Cardiac muscle cell (in vitro differentiated cells and primary cell): ENCODE measurements at regions not wholly inside any gene's neighbourhood (a gene's known extent, or its start where the extent isn't known, plus 50 kb on each side); places are given as distances from the start of the nearest gene placed in this dataset.
"Not testable (repeated sequence)": the region's sequence is repeated elsewhere in the genome, so short reads cannot be mapped to it uniquely, and the experiment has no call there.

ENCODE experiments used
- DNase-seq, 2 donors: peaks; one replicate each; pipeline versions ENCODE4 v3.0.0 to v3.0.0-alpha.2; 2010 to 2017; ENCODE audit warnings: low read depth in 1 of 2, low spot score in 1 of 2
- H3K27ac ChIP-seq: fragments of 200-600 bp; sonication (generic); 2 replicates; pipeline ENCODE4 v1.5.1; 2016
- H3K27me3 ChIP-seq: fragments of 200-600 bp; sonication (generic); 2 replicates; pipeline ENCODE4 v1.6.0; 2016; ENCODE audit warnings: control low read depth
- H3K36me3 ChIP-seq: fragments of 200-600 bp; sonication (generic); 2 replicates; pipeline ENCODE4 v1.5.1; 2016; ENCODE audit warnings: control low read depth
- H3K4me1 ChIP-seq: fragments of 200-600 bp; sonication (generic); 2 replicates; pipeline ENCODE4 v1.8.1; 2017; ENCODE audit warnings: low read depth, mild to moderate bottlenecking, mixed run types
- H3K4me3 ChIP-seq: fragments of 200-600 bp; sonication (generic); 2 replicates; pipeline ENCODE4 v1.5.1; 2016; ENCODE audit warnings: mild to moderate bottlenecking
- H3K9me3 ChIP-seq: fragments of 200-600 bp; sonication (generic); 2 replicates; pipeline ENCODE4 v1.5.1; 2017; ENCODE audit warnings: low read depth, mild to moderate bottlenecking, control low read depth
- TF ChIP-seq, protein P1 (sequence below): IDR thresholded peaks from 2 replicates; pipeline ENCODE4 v1.5.1; 2012; ENCODE audit warnings: low read depth, mild to moderate bottlenecking, low read length

- no peaks in the 10 kb centered on the region for H3K9me3 ChIP-seq
- H3K27ac ChIP-seq: no peak overlapping the region
- H3K4me1 ChIP-seq: no peaks in the 10 kb centered on the region
- TF ChIP-seq, protein P1, sequence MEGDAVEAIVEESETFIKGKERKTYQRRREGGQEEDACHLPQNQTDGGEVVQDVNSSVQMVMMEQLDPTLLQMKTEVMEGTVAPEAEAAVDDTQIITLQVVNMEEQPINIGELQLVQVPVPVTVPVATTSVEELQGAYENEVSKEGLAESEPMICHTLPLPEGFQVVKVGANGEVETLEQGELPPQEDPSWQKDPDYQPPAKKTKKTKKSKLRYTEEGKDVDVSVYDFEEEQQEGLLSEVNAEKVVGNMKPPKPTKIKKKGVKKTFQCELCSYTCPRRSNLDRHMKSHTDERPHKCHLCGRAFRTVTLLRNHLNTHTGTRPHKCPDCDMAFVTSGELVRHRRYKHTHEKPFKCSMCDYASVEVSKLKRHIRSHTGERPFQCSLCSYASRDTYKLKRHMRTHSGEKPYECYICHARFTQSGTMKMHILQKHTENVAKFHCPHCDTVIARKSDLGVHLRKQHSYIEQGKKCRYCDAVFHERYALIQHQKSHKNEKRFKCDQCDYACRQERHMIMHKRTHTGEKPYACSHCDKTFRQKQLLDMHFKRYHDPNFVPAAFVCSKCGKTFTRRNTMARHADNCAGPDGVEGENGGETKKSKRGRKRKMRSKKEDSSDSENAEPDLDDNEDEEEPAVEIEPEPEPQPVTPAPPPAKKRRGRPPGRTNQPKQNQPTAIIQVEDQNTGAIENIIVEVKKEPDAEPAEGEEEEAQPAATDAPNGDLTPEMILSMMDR: no peak
- no peak overlapping the region for H3K4me3 ChIP-seq
- no peaks in the 10 kb centered on the region for H3K27me3 ChIP-seq
- H3K36me3 ChIP-seq: no peaks in the 10 kb centered on the region
- no peak for DNase-seq
Observed at GRCh38 chr4:170386511-170386910, 296.8 kb upstream of the AADAT start.

GRCh38 chr4:170374770-170375169 is 285.0 kb upstream of the AADAT start:
- Histone ChIP-seq H3K36me3 (no peaks in the 10 kb centered on the region), H3K4me1 (no peaks in the 10 kb centered on the region), H3K4me3 (no peak overlapping the region), H3K9me3 (no peaks in the 10 kb centered on the region), H3K27me3 (no peaks in the 10 kb centered on the region), H3K27ac (no peak overlapping the region)
- TF ChIP-seq, protein P1: peak; percentile 2
- peak in 1 of 2 donors; percentile 11 for DNase-seq

DNA sequence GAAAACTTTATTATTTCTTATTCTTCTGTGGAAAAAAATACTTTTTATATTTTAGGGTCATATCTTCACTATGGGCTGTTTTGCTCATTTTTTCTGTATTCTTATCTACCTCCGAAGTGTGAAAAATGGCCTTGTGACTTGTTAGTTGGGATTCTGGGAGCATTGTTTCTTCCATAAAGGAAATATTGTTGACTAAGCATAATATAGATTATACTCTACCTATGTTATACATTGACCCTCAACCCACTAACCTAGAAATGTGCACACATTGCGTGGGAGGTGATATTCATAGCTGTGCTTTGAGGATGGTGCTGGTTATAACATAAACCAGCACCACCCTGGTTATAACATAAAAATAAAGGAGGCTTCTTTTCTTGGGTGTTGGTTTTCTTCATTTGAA is 259.2 kb upstream of the AADAT start:
- Histone ChIP-seq H3K27ac (no peak overlapping the region), H3K9me3 (no peaks in the 10 kb centered on the region), H3K27me3 (no peaks in the 10 kb centered on the region), H3K36me3 (no peaks in the 10 kb centered on the region), H3K4me3 (no peak overlapping the region), H3K4me1 (no peaks in the 10 kb centered on the region)
- TF ChIP-seq, protein P1: no peak
- no peak for DNase-seq

DNA sequence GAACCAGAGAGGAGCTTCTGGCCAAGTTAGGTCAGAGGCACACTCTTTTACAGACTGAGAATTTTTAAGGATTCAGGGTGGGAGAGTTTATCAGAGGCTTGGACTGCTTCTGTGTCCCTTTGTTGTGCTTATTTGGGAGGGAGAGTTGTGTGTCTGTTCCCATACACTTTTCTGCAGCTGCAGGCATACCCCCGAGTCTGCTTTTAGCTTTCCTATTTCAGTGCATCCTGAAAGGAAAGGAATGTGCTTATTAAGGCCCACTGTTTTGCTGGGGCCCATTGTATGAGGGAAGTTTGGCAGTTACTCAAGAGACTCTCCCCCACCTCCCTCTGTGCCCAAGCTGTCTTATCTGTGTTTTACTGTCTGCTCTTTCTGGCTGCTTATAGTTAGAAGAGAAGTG is 257.4 kb upstream of the AADAT start:
- not testable (repeated sequence) for H3K9me3 ChIP-seq, H3K27me3 ChIP-seq, H3K27ac ChIP-seq, DNase-seq, H3K4me1 ChIP-seq, H3K4me3 ChIP-seq, H3K36me3 ChIP-seq

GRCh38 chr4:170339522-170339921 is 249.8 kb upstream of the AADAT start:
- Histone ChIP-seq H3K4me3 (no peak overlapping the region), H3K27ac (no peak overlapping the region), H3K27me3 (no peaks in the 10 kb centered on the region), H3K36me3 (no peaks in the 10 kb centered on the region), H3K4me1 (no peaks in the 10 kb centered on the region), H3K9me3 (no peaks in the 10 kb centered on the region)
- TF ChIP-seq, protein P1: no peak
- DNase-seq: no peak

DNA sequence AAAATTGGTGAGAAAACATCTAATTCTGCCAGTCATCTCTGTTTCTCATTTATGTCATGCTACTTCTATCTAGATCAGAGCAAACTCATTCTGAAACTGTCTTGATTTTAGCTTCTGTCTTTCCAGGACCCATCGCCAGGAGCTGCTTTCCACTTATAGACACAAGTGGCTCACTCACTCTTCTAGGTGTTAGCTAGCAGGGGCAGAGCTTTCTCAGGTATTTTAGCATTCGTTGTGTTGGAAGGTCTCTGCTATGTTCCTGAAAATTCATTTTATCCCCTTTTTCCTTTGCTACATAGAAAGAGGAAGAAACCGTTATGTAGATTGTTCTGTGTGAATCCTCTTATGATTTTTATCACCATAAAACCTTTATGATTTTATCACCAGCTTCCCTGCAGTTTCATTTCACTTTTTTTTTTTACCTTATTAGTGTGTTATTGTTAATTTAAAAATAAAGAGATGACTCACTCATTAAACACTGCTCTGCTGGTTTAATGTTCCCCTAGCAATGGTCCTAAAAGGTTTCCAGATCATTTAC is 246.6 kb upstream of the AADAT start:
- TF ChIP-seq, protein P1: no peak
- Histone ChIP-seq H3K27ac (no peak overlapping the region), H3K4me1 (no peaks in the 10 kb centered on the region), H3K9me3 (no peaks in the 10 kb centered on the region), H3K27me3 (no peaks in the 10 kb centered on the region), H3K36me3 (no peaks in the 10 kb centered on the region), H3K4me3 (no peak overlapping the region)
- peak in 1 of 2 donors; percentile 31 for DNase-seq
